Neuronal stem cell (in vitro differentiated cells): ENCODE measurements at regions not wholly inside any gene's neighbourhood (a gene's known extent, or its start where the extent isn't known, plus 50 kb on each side); places are given as distances from the start of the nearest gene placed in this dataset.

ENCODE experiments used
- DNase-seq: peaks from one replicate; pipeline ENCODE4 v3.0.0-alpha.2; 2013; ENCODE audit warnings: low spot score
- H2AFZ ChIP-seq: one replicate; pipeline ENCODE4 v1.6.1; 2013; ENCODE audit warnings: mild to moderate bottlenecking, low read length, inconsistent platforms
- H2AK5ac ChIP-seq: 2 replicates; pipeline ENCODE4 v1.6.1; 2013; ENCODE audit warnings: low read depth, mild to moderate bottlenecking, inconsistent platforms, low read length, moderate library complexity, mixed read lengths
- H2BK120ac ChIP-seq: 2 replicates; pipeline ENCODE4 v1.6.1; 2013; ENCODE audit warnings: low read depth, mild to moderate bottlenecking, inconsistent platforms, low read length, moderate library complexity, mixed read lengths
- H2BK12ac ChIP-seq: one replicate; pipeline ENCODE4 v1.6.1; 2013; ENCODE audit warnings: low read length, inconsistent platforms
- H2BK15ac ChIP-seq: 2 replicates; pipeline ENCODE4 v1.6.1; 2013; ENCODE audit warnings: mild to moderate bottlenecking, low read length, inconsistent platforms, mixed read lengths
- H2BK5ac ChIP-seq: one replicate; pipeline ENCODE4 v1.6.1; 2013; ENCODE audit warnings: inconsistent platforms, mild to moderate bottlenecking, low read length, moderate library complexity
- H3K14ac ChIP-seq: one replicate; pipeline ENCODE4 v1.6.1; 2013; ENCODE audit warnings: low read length, inconsistent platforms
- H3K18ac ChIP-seq: 2 replicates; pipeline ENCODE4 v1.6.1; 2013; ENCODE audit warnings: low read length, inconsistent platforms
- H3K23ac ChIP-seq: 2 replicates; pipeline ENCODE4 v1.6.1; 2013; ENCODE audit warnings: low read depth, mild to moderate bottlenecking, mixed read lengths, low read length, inconsistent platforms; ENCODE audit not compliant: poor library complexity
- H3K27ac ChIP-seq: replicated peaks from 3 replicates; pipeline ENCODE4 v1.5.1; 2013; ENCODE audit warnings: low read length, inconsistent platforms
- H3K27me3 ChIP-seq, 3 experiments: 2 replicates each; pipeline ENCODE4 v1.6.1; 2013; ENCODE audit warnings: low read length in 3 of 3, mild to moderate bottlenecking in 2 of 3, inconsistent platforms in 1 of 3, low read depth in 1 of 3, mixed read lengths in 1 of 3, moderate library complexity in 1 of 3; ENCODE audit not compliant: control insufficient read depth in 3 of 3, insufficient read depth in 3 of 3
- H3K36me3 ChIP-seq, 2 donors: replicated peaks in 1 of 2; 2 replicates each; pipeline ENCODE4 v1.6.1; 2013; ENCODE audit warnings: low read length in 2 of 2; ENCODE audit not compliant: control insufficient read depth in 2 of 2, insufficient read depth in 2 of 2
- H3K4ac ChIP-seq: 2 replicates; pipeline ENCODE4 v1.6.1; 2013; ENCODE audit warnings: inconsistent platforms, mild to moderate bottlenecking, low read length, moderate library complexity
- H3K4me1 ChIP-seq, 2 donors: 1 replicate in 1 of 2; 2 replicates in 1 of 2; pipeline ENCODE4 v1.6.1; 2013; ENCODE audit warnings: low read length in 2 of 2, low read depth in 1 of 2; ENCODE audit not compliant: control insufficient read depth in 2 of 2, insufficient read depth in 1 of 2
- H3K4me2 ChIP-seq: one replicate; pipeline ENCODE4 v1.6.1; 2013; ENCODE audit warnings: mild to moderate bottlenecking, low read length, inconsistent platforms; ENCODE audit not compliant: insufficient read depth, poor library complexity, severe bottlenecking
- H3K4me3 ChIP-seq, 2 donors: 2 replicates each; pipeline ENCODE4 v1.5.1; 2013; ENCODE audit warnings: low read length in 2 of 2, mild to moderate bottlenecking in 2 of 2, inconsistent platforms in 1 of 2, moderate library complexity in 1 of 2
- H3K79me1 ChIP-seq: one replicate; pipeline ENCODE4 v1.6.1; 2013; ENCODE audit warnings: low read depth, mild to moderate bottlenecking, inconsistent platforms, low read length, moderate library complexity
- H3K9ac ChIP-seq: one replicate; pipeline ENCODE4 v1.6.1; 2013; ENCODE audit warnings: mild to moderate bottlenecking, low read depth, low read length, inconsistent platforms; ENCODE audit not compliant: poor library complexity
- H3K9me3 ChIP-seq, 2 donors: replicated peaks in 1 of 2; 2 replicates each; pipeline versions ENCODE3 to v1.6.1; 2013; ENCODE audit warnings: low read length in 2 of 2, mild to moderate bottlenecking in 2 of 2, inconsistent platforms in 1 of 2, low read depth in 1 of 2, mixed read lengths in 1 of 2, moderate library complexity in 1 of 2; ENCODE audit not compliant: control insufficient read depth in 2 of 2, insufficient read depth in 1 of 2
- H4K8ac ChIP-seq: one replicate; pipeline ENCODE4 v1.6.1; 2013; ENCODE audit warnings: low read depth, mild to moderate bottlenecking, inconsistent platforms, low read length, moderate library complexity
- H4K91ac ChIP-seq: one replicate; pipeline ENCODE4 v1.6.1; 2013; ENCODE audit warnings: low read length, low read depth, mild to moderate bottlenecking, inconsistent platforms; ENCODE audit not compliant: poor library complexity
- WGBS, 2 donors: extraction: QIAGEN DNeasy Blood & Tissue Kit; methylation state at CpG; one replicate each; pipeline ENCODE4 v1.1.7; 2013; ENCODE audit warnings: missing lambda C conversion rate in 2 of 2, mixed read lengths in 1 of 2; ENCODE audit not compliant: insufficient read length in 2 of 2, insufficient replicate concordance in 1 of 2; ENCODE audit errors: extremely low coverage in 2 of 2; 5-methylcytosine and 5-hydroxymethylcytosine counted together

- Histone ChIP-seq H3K18ac (no peak overlapping the region), H2BK12ac (no peak overlapping the region), H3K27me3 (no peaks in the 10 kb centered on the region), H3K9me3 (no peaks in the 10 kb centered on the region), H4K8ac (no peak overlapping the region), H3K4me1 (no peaks in the 10 kb centered on the region), H2AFZ (no peak overlapping the region), H2BK15ac (no peak overlapping the region), H3K4me2 (no peak overlapping the region), H3K79me1 (no peaks in the 10 kb centered on the region), H3K14ac (no peak overlapping the region), H3K36me3 (no peaks in the 10 kb centered on the region), H2BK120ac (no peak overlapping the region), H3K23ac (no peak overlapping the region), H2BK5ac (no peak overlapping the region), H2AK5ac (no peak overlapping the region), H3K9ac (no peak overlapping the region), H4K91ac (no peak overlapping the region), H3K4me3 (no peak overlapping the region), H3K4ac (no peak overlapping the region), H3K27ac (no peak overlapping the region)
- no peak for DNase-seq
- WGBS, 2 donors: no CpG with 5 or more reads among the region's 1 CpG
These were observed 332.6 kb downstream of the NKX6-1 start for GRCh38 chr4:84166486-84166885.

DNA sequence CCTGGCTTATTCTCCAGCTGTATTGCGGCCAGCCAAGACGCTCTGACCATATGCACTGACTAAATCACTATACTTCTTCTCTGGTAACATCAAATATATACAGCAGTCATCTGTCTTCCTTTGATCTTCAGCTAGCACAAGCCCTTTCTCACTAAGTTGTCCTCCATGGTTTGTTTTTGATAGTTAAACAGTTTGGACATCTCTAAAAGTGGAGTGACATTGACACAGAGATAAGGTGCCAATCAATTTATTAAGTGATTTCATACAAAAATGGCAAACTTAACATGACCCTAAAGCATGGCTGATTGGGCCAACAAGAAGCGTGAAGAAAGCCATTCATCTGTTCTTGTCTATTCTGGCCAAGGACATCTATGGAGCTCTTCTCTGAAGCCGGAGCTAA lies 334.9 kb downstream of the NKX6-1 start:
- Histone ChIP-seq H3K4me2 (no peak overlapping the region), H2BK5ac (no peak overlapping the region), H3K4me1 (no peaks in the 10 kb centered on the region), H2BK12ac (no peak overlapping the region), H3K4me3 (no peak overlapping the region), H2AK5ac (no peak overlapping the region), H3K9ac (no peak overlapping the region), H2BK15ac (no peak overlapping the region), H3K18ac (no peak overlapping the region), H3K79me1 (no peaks in the 10 kb centered on the region), H3K23ac (no peak overlapping the region), H3K27me3 (no peaks in the 10 kb centered on the region), H2AFZ (no peak overlapping the region), H3K36me3 (no peaks in the 10 kb centered on the region), H4K8ac (no peak overlapping the region), H3K4ac (no peak overlapping the region), H2BK120ac (no peak overlapping the region), H3K27ac (no peak overlapping the region), H3K9me3 (no peaks in the 10 kb centered on the region), H3K14ac (no peak overlapping the region), H4K91ac (no peak overlapping the region)
- DNase-seq: no peak
- WGBS, 2 donors: no CpG with 5 or more reads among the region's 4 CpGs

GRCh38 chr4:84159762-84160161 lies 339.3 kb downstream of the NKX6-1 start:
- H4K8ac ChIP-seq: no peak overlapping the region
- no peak overlapping the region for H3K4me2 ChIP-seq
- H3K4me1 ChIP-seq: peaks cover 3 to 4% of the 10 kb centered on the region in 2 donors
- H3K27ac ChIP-seq: no peak overlapping the region
- H4K91ac ChIP-seq: no peak overlapping the region
- no peaks in the 10 kb centered on the region for H3K79me1 ChIP-seq
- DNase-seq: peak; percentile 42
- no peak overlapping the region for H2BK15ac ChIP-seq
- WGBS, 2 donors: no CpG with 5 or more reads among the region's 5 CpGs
- no peak overlapping the region for H3K9ac ChIP-seq
- no peak overlapping the region for H2BK12ac ChIP-seq
- no peaks in the 10 kb centered on the region for H3K9me3 ChIP-seq
- no peaks in the 10 kb centered on the region for H3K27me3 ChIP-seq
- no peak overlapping the region for H3K4me3 ChIP-seq
- H3K18ac ChIP-seq: no peak overlapping the region
- H2BK120ac ChIP-seq: no peak overlapping the region
- H3K14ac ChIP-seq: no peak overlapping the region
- no peak overlapping the region for H3K4ac ChIP-seq
- H3K23ac ChIP-seq: no peak overlapping the region
- no peak overlapping the region for H2AK5ac ChIP-seq
- H2AFZ ChIP-seq: no peak overlapping the region
- no peaks in the 10 kb centered on the region for H3K36me3 ChIP-seq
- H2BK5ac ChIP-seq: no peak overlapping the region

GRCh38 chr4:84158670-84159069 lies 340.4 kb downstream of the NKX6-1 start:
- Histone ChIP-seq H3K4me2 (no peak overlapping the region), H3K9ac (no peak overlapping the region), H3K9me3 (no peaks in the 10 kb centered on the region), H2BK12ac (no peak overlapping the region), H4K8ac (no peak overlapping the region), H3K4me1 (peaks cover 3 to 7% of the 10 kb centered on the region in 2 donors), H2AK5ac (no peak overlapping the region), H3K27me3 (no peaks in the 10 kb centered on the region), H2BK120ac (no peak overlapping the region), H2BK5ac (no peak overlapping the region), H3K4ac (no peak overlapping the region), H3K36me3 (no peaks in the 10 kb centered on the region), H2AFZ (no peak overlapping the region), H3K79me1 (no peaks in the 10 kb centered on the region), H3K23ac (no peak overlapping the region), H3K14ac (no peak overlapping the region), H2BK15ac (no peak overlapping the region), H4K91ac (no peak overlapping the region), H3K27ac (no peak overlapping the region), H3K4me3 (no peak overlapping the region), H3K18ac (no peak overlapping the region)
- WGBS, 2 donors: no CpG with 5 or more reads among the region's 5 CpGs
- no peak for DNase-seq
